ENCODE measurements at regions not wholly inside any gene's neighbourhood (a gene's known extent, or its start where the extent isn't known, plus 50 kb on each side); places are given as distances from the start of the nearest gene placed in this dataset.
A peak's percentile ranks its signal among the peaks of the same experiment; 100 is the strongest.

DNA sequence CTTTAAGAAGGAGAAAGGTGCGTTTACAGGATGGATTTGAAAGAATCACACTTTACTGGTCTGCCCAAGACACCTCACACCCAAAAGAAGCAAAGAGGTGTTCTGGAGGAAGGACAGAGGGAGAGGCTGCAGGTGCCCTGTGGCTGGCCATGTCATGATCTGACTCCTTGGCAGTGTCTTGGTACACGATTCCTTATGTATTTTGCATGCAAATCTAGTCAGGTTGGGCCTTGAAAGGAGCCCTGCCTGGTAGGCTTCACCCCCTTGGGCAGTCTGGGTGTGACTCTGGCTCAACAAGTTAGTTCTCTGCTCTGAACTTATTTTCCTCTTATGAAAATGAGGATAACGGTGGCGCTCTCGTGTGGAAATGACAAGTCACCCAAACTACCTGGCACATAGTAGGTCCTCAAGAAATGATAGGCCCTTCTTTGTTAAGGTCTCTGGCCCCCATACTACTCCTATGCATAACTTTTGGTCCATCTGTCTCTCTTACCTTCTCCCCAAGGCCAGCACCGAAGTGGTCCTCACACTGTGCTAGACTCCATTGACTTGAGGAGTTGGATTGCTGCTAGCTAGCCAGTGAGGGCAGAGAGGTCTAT, 212.5 kb downstream of the SEMA6A start:
- DNase-seq (ENCODE audit: low read depth): no peak

DNA sequence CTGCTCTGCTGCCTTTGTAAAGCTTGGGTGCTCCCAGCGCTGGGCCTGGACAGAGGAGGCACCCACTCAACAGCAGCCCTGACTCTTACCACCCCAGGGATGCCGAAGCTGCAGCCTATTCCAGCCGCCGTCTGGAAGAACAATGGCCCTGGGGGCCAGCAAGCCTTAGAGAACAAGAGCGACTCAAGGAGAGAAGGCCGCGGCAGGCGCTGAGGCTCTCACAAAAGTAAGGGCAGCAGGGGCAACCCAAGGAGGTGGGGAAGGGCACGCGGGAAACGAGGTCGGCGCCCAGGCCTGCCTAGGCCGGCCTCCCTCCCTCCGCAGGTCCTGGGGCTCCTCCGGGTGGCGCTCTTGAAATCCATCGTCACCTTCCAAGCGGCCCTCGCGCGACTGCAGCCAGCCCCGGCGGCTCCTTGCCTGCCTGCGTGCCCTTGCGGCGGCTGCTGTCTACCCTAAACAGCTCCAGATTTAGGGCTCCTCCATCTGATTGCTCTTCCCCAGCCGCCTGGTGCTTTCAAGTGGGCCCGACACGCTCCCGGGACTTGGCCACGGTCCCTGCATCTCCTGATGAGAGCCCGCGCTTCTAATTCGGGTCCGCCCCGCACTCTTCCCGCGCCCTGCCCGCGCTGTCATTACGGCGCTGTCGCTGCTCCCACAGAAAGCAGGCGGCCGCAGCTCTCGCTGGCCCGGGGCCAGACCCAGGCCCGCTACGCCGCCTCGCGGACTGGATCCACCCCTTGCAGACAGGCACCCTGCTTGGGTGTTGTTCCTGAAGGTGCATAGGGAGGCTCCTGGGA, 213.3 kb downstream of the SEMA6A start:
- no peak for DNase-seq (ENCODE audit: low read depth)

GRCh38 chr5:116360008-116360853, 214.4 kb downstream of the SEMA6A start:
- DNase-seq (ENCODE audit: low read depth): peak; percentile 29

DNA sequence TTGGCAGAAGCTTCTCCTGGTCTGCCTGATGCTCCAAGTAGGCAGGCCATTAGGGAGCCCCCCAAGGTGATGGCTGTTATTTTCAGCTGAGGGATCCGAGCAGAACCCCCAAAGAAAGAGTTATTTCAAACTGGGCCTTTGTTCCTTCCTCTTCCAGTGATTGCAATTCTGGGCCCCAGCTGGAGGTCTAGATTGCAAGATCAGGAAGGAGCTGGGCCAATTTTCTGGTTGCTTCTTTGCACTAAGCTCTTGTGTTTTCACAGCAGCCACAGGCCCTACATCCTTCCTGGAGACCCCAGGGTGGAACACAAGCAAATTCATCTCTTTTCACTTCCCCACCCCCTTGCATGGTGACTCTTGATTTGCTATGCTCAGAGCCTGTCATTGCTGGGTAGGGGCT, 215.0 kb downstream of the SEMA6A start:
- no peak for DNase-seq (ENCODE audit: low read depth)

GRCh38 chr5:116358911-116359418, 215.7 kb downstream of the SEMA6A start:
- no peak for DNase-seq (ENCODE audit: low read depth)

DNA sequence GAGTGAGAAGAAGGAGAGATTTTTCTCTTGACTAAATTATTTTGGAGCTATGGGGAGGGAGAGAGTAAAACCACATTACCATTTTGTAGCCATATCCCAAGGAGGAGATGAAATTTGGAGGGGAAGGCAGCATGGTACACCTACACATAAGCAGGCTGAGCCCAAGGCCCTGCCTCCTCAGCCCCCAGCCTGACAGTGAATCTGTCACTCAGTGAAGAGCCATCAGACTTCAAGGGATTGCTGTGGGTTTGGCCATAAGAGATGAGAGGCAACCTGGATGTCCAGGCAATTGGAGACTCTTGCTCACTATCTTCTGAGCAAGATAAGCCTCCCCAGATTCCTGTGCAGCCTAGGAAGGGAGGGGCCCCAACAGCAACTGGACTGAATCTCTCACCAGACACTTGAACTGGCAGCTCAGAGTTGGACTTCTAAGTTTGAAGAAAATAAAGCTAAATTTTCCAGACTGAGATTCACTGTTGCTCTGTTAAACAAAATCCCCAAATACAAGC, 216.6 kb downstream of the SEMA6A start:
- DNase-seq (ENCODE audit: low read depth): no peak

- no peak for DNase-seq (ENCODE audit: low read depth)
Measured at GRCh38 chr5:116355819-116356601, 218.6 kb downstream of the SEMA6A start.

GRCh38 chr5:116354699-116355098, 219.9 kb downstream of the SEMA6A start:
- DNase-seq (ENCODE audit: low read depth): no peak

DNA sequence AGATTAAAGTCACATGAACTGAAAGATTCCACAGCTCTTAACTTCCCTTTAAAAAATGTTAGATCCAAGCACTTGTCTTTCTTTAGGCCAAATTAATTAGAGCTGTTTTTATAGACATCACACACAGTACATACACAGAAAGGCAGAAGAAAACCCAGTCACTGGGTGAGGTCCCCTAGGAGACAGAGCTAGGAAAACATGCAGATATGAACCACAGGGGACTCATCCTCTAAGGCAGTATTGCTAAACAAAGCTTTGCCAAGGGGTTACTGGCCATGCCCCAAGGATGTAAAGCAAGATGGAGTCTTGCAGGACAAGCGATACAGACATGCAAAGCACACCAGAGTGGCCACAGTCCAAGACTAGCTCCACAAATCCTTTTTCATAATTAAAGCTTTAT, 227.0 kb downstream of the SEMA6A start:
- no peak for DNase-seq (ENCODE audit: low read depth)

DNA sequence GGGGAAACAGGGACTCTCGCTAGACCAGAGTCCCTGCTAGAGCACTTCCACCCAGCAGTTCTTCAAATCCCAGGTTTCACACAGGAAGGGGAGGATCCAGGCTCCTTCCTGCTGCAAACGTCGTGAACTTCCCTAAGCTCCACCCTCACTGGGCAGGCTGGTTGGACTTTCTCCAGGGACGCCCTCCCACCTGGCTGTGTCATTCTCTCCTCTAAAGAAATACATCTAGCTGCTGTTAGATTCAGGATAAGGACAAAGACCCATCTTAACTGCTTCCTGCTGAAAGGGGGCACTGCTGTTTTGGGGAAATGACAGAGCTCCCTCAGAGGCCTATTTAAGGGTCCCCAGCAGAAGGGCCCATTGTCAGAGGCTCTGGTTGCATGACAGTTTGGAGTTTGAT, 230.7 kb downstream of the SEMA6A start:
- DNase-seq (ENCODE audit: low read depth): no peak

Measured in fibroblast of the conjunctiva (primary cell).